Vagina (tissue), 2 donors: ENCODE measurements at regions not wholly inside any gene's neighbourhood (a gene's known extent, or its start where the extent isn't known, plus 50 kb on each side); places are given as distances from the start of the nearest gene placed in this dataset.

Experiments used
- POLR2A ChIP-seq, 2 donors: fragments of 450-650 bp; IDR thresholded peaks; one replicate each; pipeline ENCODE4 v1.6.1; 2017; ENCODE audit warnings: antibody characterized with exemption in 2 of 2, mild to moderate bottlenecking in 2 of 2, moderate library complexity in 2 of 2
- TF ChIP-seq, protein P1 (sequence below), 3 experiments: fragments of 450-650 bp in 2 of 3; fragments of 200-600 bp in 1 of 3; sonication (generic) in 1 of 3; IDR thresholded peaks; one replicate each; pipeline ENCODE4 v1.5.1; 2017 to 2019; ENCODE audit warnings: antibody characterized with exemption in 3 of 3, mild to moderate bottlenecking in 2 of 3, moderate library complexity in 2 of 3

DNA sequence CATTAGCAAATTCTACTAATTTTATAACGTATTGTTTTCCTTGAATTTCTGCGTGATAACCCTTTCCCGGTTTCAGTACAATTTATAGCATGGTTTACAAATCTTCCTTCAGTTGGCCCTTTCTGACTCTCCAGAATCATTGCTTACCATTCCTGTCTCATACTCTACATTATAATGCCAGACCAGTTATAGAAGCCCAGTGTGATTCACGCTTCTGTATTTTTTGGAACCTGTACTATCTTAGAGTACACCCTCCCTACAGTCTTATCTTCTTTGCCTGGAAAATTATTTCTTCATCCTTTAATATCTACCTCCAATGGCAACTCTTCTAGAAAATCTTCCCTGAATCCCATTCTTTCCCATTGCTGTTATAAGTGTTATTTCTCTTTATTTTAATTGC, 391.6 kb upstream of the SYT4 start:
- TF ChIP-seq, protein P1, sequence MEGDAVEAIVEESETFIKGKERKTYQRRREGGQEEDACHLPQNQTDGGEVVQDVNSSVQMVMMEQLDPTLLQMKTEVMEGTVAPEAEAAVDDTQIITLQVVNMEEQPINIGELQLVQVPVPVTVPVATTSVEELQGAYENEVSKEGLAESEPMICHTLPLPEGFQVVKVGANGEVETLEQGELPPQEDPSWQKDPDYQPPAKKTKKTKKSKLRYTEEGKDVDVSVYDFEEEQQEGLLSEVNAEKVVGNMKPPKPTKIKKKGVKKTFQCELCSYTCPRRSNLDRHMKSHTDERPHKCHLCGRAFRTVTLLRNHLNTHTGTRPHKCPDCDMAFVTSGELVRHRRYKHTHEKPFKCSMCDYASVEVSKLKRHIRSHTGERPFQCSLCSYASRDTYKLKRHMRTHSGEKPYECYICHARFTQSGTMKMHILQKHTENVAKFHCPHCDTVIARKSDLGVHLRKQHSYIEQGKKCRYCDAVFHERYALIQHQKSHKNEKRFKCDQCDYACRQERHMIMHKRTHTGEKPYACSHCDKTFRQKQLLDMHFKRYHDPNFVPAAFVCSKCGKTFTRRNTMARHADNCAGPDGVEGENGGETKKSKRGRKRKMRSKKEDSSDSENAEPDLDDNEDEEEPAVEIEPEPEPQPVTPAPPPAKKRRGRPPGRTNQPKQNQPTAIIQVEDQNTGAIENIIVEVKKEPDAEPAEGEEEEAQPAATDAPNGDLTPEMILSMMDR (IDR thresholded peaks at IDR 0.05) = no peak
- TF ChIP-seq POLR2A (IDR thresholded peaks at IDR 0.05) = no peak
